SIG-M5 treated with dmso at 0.1 percent for 504 hours (cell line): ENCODE measurements at regions not wholly inside any gene's neighbourhood (a gene's known extent, or its start where the extent isn't known, plus 50 kb on each side); places are given as distances from the start of the nearest gene placed in this dataset.

Experiments
- DNase-seq: peaks from one replicate; lab custom pipeline; 2025; ENCODE audit not compliant: unreplicated experiment; lab: John Stamatoyannopoulos, UW

GRCh38 chr7:26046150-26046549, 105.8 kb upstream of the NFE2L3 start:
- DNase-seq = no peak

- no peak for DNase-seq
These were observed 105.1 kb upstream of the NFE2L3 start for GRCh38 chr7:26046878-26047277.

GRCh38 chr7:26048663-26049062, 103.3 kb upstream of the NFE2L3 start:
- no peak for DNase-seq

GRCh38 chr7:26049081-26049480, 102.9 kb upstream of the NFE2L3 start:
- no peak for DNase-seq

- no peak for DNase-seq
These were observed 101.0 kb upstream of the NFE2L3 start for GRCh38 chr7:26051021-26051420.

- DNase-seq = no peak
These were observed 99.3 kb upstream of the NFE2L3 start for GRCh38 chr7:26052706-26053105.

- DNase-seq = no peak
These were observed 97.6 kb upstream of the NFE2L3 start for GRCh38 chr7:26054386-26054785.

GRCh38 chr7:26055241-26055640, 96.8 kb upstream of the NFE2L3 start:
- DNase-seq = no peak

- DNase-seq = no peak
These were observed 91.0 kb upstream of the NFE2L3 start for GRCh38 chr7:26060733-26061677.

- DNase-seq = peak; percentile 65
These were observed 90.1 kb upstream of the NFE2L3 start for GRCh38 chr7:26061678-26062603.

- DNase-seq = no peak
These were observed 86.3 kb upstream of the NFE2L3 start for GRCh38 chr7:26065652-26066051.

GRCh38 chr7:26066736-26067135, 85.3 kb upstream of the NFE2L3 start:
- no peak for DNase-seq

GRCh38 chr7:26070290-26070689, 81.7 kb upstream of the NFE2L3 start:
- DNase-seq = no peak

- DNase-seq = no peak
These were observed 80.2 kb upstream of the NFE2L3 start for GRCh38 chr7:26071622-26072456.

- DNase-seq = no peak
These were observed 79.0 kb upstream of the NFE2L3 start for GRCh38 chr7:26073041-26073440.

- no peak for DNase-seq
These were observed 77.1 kb upstream of the NFE2L3 start for GRCh38 chr7:26074919-26075318.

- no peak for DNase-seq
These were observed 75.3 kb upstream of the NFE2L3 start for GRCh38 chr7:26076691-26077090.

GRCh38 chr7:26078437-26079336, 73.3 kb upstream of the NFE2L3 start:
- peak; percentile 73 for DNase-seq

GRCh38 chr7:26081638-26082037, 70.4 kb upstream of the NFE2L3 start:
- DNase-seq = peak; percentile 34

GRCh38 chr7:26083113-26083512, 68.9 kb upstream of the NFE2L3 start:
- DNase-seq = peak; percentile 10
